DMS79 treated with DMSO at 0.1 percent for 48 hours (cell line): ENCODE measurements at regions not wholly inside any gene's neighbourhood (a gene's known extent, or its start where the extent isn't known, plus 50 kb on each side); places are given as distances from the start of the nearest gene placed in this dataset.
A peak's percentile ranks its signal among the peaks of the same experiment; 100 is the strongest.
"Not testable (repeated sequence)": the region's sequence is repeated elsewhere in the genome, so short reads cannot be mapped to it uniquely, and the experiment has no call there.

ENCODE experiments used
- DNase-seq: peaks from one replicate; lab custom pipeline; 2025; lab: John Stamatoyannopoulos, UW

- no peak for DNase-seq
Measured at GRCh38 chr2:60356346-60356745, 197.1 kb downstream of the BCL11A start.

DNA sequence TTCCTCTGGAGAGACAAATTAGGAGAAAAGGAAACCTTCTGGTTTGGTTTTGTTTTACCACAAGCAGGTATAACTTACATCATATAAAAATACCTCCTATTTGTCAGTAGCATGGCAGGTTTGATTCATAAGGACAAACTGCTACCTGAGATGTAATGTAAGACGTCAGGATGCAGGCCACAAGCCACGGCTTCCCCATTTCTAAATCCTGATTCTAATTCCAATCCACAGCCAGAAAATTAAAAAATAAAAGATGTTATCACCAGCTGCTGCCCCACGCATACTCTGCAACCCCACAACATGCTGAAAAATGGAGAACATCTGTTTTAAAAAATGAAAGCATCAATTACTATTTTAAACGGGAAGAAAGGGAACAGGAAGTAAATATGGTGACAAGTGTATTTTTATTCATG is 197.6 kb downstream of the BCL11A start:
- no peak for DNase-seq

DNA sequence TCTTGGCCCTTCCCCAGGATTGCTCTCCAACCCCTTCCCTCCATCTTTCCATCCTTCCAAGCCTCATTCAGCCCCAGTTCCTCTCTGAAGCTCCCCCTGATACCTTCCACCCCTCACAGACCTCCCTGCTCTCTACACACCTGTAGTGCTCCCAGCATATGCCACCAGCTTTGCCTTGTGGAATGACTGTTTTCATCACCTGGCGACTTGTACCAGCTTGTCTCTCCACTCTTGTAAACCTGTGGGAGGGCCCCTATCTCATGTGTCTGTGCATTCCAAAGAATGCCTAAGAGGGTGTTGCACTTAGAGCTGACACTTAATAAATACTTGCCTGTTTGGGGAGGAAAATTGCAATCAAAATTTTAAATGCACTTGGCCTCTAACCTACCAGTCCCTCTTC is 198.7 kb downstream of the BCL11A start:
- DNase-seq: peak; percentile 75

DNA sequence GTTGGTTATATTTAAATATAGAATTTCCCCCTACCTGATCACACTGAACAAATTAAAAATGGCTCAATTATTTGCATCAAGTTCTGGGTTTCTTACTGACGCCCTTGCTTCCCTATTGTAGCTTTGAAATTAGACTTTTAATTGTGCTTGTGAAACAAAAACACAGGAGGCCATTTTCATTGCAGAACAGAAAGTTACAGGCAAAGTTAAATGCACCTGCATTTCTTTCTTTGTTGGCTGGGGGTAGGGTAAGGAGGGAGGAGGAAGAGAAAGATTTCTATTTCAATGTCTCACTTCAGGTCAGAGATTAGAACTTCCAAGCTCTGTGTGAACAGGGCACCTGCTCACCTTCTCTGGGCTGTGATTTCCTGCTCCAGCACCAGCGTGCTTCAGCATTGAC is 199.6 kb downstream of the BCL11A start:
- DNase-seq: no peak

DNA sequence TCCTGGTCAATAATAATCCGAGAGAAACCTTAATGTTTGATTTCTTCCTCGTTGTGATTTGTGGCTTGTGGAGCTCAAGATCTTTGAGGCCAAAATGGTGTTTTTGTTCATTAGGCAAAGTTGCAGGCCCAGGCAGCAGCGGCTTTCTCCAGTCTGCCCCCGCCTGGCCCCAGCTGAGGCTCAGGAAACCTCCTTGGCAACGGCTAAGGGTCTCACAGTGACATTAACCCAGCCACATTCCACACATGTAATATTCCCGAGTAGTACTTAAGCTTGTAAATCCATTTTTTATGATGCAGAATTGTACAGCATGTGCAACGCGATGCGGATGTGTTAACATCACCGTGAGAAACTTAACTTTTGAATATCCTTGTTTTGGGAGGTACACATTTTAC is 200.1 kb downstream of the BCL11A start:
- DNase-seq: peak; percentile 5

DNA sequence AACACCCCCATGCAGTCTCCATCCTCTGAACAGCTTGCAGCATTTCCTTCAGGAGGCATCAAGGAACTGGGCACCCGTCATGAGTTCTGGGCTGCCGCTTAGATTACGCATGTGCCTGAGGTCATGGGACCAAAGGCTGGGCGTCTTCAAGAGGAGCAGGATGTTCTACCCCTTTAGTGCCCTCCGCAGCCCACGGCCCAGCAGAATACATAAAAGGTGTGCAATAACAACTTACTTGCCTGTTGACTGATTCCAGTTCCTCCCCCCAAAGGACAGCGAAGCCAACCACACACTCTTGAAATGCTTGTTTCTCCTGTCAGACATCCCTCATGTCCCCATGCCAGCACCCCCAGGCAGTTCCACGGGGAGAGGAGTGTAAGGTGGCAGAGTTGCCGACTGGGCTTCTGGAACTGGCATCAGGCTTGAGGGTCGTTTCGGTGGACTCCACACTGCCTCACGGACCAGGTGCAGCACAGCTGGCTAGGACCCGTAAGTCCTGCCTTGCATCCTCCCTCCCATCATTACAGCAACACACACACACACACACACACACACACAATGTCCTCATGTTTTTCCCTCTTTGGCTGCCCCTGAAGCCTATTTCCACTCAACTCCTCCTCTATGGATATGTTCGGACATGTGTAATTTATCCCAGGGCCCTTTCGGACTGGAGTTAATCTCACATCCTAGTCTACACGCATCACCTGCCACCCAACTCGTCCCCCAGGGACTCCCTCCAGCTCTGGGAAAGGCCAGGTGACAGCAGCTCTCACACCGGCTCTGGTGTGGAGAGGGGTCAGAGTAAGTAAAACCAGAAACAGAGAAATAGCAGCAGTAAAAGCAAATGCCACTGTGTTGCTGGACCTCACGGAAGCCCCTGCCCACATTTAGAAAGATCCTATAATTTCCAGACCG is 200.7 kb downstream of the BCL11A start:
- DNase-seq: peak; percentile 8

DNA sequence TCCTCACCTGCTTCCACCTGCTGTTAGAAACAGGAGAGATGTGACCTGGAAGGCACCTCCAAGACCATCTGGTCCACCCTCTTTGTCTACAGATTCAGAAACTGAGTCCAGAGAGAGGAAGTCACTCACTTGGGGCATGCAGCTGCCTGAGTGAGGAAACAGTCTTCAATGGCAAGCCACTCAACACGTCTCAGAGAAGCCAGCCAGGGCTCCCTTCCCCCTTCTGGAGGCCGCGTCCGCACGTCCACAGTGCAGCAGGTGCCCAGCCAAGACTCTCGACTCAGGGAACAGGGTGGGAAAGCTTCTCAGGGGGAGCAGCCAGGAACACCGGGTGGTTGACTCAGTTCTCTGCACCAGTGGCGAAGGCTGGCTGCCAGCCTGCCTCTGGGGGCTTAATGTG is 201.7 kb downstream of the BCL11A start:
- DNase-seq: peak; percentile 50

- DNase-seq: no peak
Measured at GRCh38 chr2:60351321-60351720, 202.1 kb downstream of the BCL11A start.

DNA sequence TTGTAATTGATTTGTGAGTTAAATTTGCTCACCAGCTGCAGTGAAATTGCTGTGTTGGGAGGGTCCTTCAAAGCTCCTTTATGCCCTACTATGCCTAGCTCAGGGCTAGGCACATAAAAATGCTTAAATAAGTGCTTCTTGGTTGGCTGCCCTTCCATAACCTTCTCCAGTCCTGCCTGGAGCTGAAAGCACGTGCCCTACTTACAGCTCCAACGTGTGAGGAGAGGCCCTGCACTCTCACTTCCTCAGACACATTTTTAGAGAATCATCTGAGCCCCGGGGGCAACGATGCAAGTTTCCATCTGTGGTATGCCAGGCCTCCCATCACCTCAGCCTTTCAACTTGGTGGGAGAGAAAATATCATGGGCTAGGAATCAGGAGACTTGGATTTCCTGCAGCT is 202.7 kb downstream of the BCL11A start:
- no peak for DNase-seq

GRCh38 chr2:60347781-60348180 is 205.7 kb downstream of the BCL11A start:
- no peak for DNase-seq

GRCh38 chr2:60342491-60342890 is 211.0 kb downstream of the BCL11A start:
- DNase-seq: not testable (repeated sequence)

GRCh38 chr2:60341151-60341550 is 212.3 kb downstream of the BCL11A start:
- DNase-seq: no peak

- DNase-seq: no peak
Measured at GRCh38 chr2:60339286-60339685, 214.2 kb downstream of the BCL11A start.

GRCh38 chr2:60337142-60337497 is 216.3 kb downstream of the BCL11A start:
- DNase-seq: no peak

DNA sequence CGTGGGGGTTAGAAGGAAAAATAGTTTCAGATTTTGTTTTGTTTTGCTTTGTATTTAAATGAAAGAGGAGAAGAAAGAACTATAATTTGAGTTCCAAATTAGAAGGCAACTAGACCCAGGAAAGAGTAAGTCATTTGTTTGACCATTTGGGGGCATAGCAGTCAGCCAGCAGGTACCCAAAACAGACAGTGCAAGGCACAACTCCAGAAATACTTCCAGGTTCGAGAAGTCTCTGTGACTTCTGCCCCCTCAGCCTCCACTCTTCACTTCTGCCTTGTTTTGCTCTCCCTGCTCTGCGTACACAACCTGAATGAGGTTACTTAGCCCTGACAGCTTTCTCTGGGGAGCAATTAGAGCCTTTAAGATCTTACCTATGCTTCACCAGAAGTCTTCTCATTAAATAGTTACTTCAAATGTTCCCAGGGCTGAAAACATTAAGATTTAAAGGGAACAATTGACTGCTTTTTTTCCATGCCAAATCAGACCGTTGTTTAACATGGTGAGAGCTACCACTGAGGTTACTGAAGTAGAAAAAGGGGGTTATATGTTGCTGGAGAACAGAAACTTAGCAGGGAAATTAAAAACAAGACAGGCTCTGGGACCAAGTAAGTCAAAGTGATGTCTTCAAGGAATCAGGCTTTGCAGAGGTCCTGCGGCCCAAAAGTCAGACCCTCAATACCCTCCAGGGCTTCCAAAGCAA is 216.9 kb downstream of the BCL11A start:
- peak; percentile 18 for DNase-seq

- no peak for DNase-seq
Measured at GRCh38 chr2:60335533-60336237, 217.8 kb downstream of the BCL11A start.

DNA sequence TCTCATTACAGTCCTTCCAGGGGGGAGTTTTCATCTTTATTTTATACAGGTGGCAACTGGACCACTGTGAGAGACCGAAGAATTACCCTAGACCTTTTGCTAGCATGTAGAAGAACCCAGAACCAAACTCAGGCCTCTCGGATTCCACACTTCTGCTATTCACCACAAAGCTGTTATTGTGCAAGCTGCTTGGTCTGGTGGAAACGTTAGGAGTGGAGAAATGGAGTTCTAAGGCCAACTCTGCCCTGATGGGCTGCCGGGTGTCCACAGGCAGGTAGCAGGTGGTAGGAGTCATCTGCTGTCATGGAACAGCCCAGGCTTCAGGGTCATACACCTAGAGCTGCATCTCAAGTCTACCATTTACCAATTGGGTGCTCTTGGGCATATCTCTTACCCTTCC is 218.8 kb downstream of the BCL11A start:
- no peak for DNase-seq

DNA sequence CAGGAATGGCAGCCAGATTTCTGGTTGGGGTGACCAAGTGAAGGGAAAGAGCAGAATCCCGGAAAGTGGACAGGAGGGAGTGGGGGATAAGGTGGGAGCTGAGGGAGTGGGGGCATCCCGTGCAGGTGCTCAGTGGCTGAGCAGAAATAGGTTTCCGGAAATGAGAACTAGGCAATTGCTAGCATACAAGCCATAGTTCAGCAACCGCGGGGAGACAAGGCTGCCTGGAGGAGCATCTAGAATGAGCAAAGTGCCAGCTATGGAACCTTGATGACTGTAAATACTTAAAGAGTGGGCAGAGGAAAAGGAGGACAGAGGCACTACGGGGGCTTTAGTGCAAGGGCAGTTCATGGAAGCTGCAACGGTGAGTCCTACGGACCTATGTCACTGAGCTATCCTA is 220.2 kb downstream of the BCL11A start:
- DNase-seq: no peak

DNA sequence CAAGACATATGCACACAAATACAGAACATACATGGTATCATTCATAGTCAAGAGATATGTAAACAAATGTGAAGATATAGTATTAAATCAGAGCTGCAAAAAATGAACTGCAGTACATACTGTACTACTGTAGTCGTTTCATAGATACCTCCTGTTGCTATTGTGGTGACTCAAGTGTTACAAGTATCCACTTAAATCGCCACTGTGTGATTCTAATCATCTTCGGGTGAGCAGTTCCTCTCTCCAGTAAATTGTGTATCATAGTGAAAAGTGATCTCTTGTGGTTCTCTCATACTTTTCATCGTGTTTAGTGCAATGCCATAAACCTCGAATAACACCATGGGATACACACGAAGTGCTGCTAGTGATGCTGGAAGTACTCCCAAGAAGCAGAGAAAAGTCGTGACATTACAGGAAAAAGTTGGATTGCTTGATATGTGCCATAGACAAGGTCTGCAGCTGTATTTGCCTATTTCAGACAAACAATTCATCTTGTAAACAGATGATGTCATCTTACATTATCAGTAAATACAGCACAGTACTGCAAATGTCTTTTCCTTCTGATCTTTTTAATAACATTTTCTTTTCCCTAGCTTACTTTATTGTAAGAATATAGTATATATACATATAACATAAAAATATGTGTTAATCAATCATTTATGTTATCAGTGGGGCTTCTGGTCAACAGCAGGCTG is 222.2 kb downstream of the BCL11A start:
- peak; percentile 89 for DNase-seq

DNA sequence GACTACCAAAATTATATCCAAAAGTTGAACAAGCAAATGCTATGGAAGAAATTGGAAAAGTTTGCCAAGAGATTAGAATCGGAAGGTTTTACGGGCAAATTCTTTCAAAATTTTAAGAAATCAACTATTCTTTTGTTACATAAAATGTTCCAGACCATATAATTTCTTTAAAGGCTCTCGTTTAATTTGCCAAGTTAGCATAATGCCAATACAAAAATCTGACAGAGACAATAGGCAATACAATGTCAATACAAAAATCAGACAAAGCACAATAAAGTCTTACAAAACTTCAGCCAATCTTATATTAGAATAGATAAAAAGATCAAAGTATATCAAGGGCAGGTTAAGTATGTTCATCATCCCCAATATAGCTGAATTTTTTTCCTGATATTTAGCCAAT is 224.2 kb downstream of the BCL11A start:
- no peak for DNase-seq

DNA sequence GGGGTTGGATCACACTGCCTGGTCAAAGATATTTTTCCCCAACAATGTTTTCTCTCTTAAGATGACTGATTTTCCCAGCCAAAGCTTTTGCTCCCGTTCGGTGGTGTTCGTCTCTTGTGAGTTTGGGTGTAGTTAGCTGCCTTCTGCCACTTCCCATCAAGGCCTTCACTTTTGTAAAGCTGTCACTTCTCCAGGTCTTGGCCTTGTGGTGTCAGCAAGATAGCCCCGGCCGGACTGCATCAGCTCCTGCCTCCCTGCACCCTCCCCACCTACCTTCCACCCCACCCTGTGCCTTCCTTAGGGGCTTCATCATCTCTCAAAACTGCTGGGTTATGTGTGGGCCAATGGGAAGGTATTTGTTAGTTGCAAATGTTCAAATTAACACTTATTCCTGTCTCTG is 228.9 kb downstream of the BCL11A start:
- no peak for DNase-seq

GRCh38 chr2:60321816-60322215 is 231.6 kb downstream of the BCL11A start:
- no peak for DNase-seq
